ENCODE measurements at regions not wholly inside any gene's neighbourhood (a gene's known extent, or its start where the extent isn't known, plus 50 kb on each side); places are given as distances from the start of the nearest gene placed in this dataset.

DNA sequence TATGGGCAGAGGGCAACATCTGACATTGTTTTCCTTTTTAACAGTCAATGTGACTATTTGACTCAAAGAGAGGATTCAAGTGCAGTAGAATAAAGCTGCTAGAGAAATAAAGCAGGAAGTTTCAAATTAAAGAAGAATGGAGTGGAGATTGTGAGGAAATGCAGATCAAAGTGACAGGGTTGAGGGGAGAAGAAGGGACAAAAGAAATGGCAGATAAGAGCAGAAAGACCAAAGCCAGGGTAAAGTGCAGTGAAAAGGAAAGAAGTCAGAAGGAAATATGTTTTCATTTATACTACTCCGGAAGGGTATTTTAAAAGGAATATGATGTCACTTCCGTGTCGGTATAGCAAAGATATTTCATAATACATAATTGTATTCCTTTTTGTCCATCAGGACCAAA lies 297.5 kb upstream of the CRIM1 start:
- intact Hi-C loops (cut with DNase I; ENCODE audit: low total_unique reads): no loop called here
- Histone ChIP-seq H3K9me3 (no peaks in the 10 kb centered on the region), H3K27me3 (no peaks in the 10 kb centered on the region), H3K4me1 (no peaks in the 10 kb centered on the region), H3K27ac (no peak overlapping the region), H3K36me3 (no peaks in the 10 kb centered on the region), H3K4me3 (no peak overlapping the region)
- DNase-seq: no peak
- TF ChIP-seq, protein P1, sequence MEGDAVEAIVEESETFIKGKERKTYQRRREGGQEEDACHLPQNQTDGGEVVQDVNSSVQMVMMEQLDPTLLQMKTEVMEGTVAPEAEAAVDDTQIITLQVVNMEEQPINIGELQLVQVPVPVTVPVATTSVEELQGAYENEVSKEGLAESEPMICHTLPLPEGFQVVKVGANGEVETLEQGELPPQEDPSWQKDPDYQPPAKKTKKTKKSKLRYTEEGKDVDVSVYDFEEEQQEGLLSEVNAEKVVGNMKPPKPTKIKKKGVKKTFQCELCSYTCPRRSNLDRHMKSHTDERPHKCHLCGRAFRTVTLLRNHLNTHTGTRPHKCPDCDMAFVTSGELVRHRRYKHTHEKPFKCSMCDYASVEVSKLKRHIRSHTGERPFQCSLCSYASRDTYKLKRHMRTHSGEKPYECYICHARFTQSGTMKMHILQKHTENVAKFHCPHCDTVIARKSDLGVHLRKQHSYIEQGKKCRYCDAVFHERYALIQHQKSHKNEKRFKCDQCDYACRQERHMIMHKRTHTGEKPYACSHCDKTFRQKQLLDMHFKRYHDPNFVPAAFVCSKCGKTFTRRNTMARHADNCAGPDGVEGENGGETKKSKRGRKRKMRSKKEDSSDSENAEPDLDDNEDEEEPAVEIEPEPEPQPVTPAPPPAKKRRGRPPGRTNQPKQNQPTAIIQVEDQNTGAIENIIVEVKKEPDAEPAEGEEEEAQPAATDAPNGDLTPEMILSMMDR (IDR thresholded peaks at IDR 0.05): no peak
- no peak for TF ChIP-seq POLR2A (IDR thresholded peaks at IDR 0.05)

DNA sequence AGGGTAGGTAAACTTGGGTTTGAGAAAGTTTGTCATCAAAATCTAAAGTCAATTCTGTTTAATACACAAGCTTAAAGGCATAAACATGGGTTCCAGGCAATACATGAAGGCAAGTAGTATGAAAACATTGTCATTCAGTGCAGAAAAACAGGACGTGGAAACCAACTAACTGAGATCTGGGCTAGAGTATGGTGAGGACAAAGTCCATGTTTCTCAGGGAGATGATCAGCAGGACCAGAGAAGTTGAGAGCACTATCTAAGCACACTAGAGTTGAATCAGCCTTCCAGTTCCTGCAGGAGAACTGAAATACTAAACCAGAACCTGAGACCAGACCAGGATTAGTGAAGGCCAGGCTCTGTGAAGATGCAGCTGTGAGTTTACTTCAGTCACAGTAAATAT lies 302.8 kb upstream of the CRIM1 start:
- H3K27me3 ChIP-seq: no peaks in the 10 kb centered on the region
- intact Hi-C loops (cut with DNase I; ENCODE audit: low total_unique reads): no loop called here
- H3K9me3 ChIP-seq: no peaks in the 10 kb centered on the region
- H3K27ac ChIP-seq: no peak overlapping the region
- no peak overlapping the region for H3K4me3 ChIP-seq
- no peaks in the 10 kb centered on the region for H3K4me1 ChIP-seq
- TF ChIP-seq, protein P1 (IDR thresholded peaks at IDR 0.05): no peak
- TF ChIP-seq POLR2A (IDR thresholded peaks at IDR 0.05): no peak
- no peak for DNase-seq
- H3K36me3 ChIP-seq: no peaks in the 10 kb centered on the region

DNA sequence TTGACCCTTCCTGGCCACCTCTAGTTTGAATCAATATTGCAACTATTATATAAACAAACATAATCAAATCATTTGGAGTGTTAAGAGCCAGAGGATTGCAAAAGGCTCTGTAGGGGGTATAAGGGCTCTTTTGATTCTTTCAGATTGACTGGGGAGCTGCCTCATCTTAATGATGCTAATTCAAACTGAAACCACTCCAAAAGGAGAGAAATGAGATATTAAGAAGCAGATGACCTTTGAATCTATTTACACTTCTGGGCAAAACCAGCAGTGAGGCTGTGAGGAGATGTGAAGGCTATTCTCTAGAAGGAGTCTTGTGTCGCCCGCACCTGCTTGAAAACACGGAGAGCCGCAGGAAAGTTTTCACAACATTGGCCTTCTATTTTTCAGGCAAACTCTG lies 311.2 kb upstream of the CRIM1 start:
- Histone ChIP-seq H3K4me3 (no peak overlapping the region), H3K36me3 (no peaks in the 10 kb centered on the region), H3K4me1 (no peaks in the 10 kb centered on the region), H3K27ac (no peak overlapping the region), H3K9me3 (no peaks in the 10 kb centered on the region), H3K27me3 (no peaks in the 10 kb centered on the region)
- no peak for DNase-seq
- TF ChIP-seq, protein P1 (IDR thresholded peaks at IDR 0.05): no peak
- intact Hi-C loops (cut with DNase I; ENCODE audit: low total_unique reads): no loop called here

DNA sequence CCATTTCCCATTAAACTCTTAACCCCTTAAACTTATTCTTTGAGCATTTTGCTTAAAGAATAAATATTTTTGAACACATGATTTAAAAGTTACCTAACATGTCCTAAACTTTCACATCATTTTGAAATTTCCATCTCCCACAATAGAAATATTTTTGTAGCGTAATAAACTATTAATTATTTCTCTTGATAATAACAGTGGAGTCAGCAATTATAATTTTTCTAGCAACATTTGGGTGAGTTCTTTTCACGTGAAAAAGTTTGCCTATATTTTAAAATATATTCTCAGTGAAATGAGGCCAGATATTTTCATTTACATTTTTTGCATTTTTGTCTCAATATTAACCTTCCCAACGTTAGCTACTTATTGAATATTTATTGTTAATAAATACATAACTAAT lies 320.4 kb upstream of the CRIM1 start:
- Histone ChIP-seq H3K4me3 (no peak overlapping the region), H3K27me3 (peaks cover 0 to 3% of the 10 kb centered on the region in 2 donors), H3K27ac (no peak overlapping the region), H3K9me3 (no peaks in the 10 kb centered on the region), H3K4me1 (no peaks in the 10 kb centered on the region), H3K36me3 (no peaks in the 10 kb centered on the region)
- intact Hi-C loops (cut with DNase I; ENCODE audit: low total_unique reads): no loop called here
- no peak for DNase-seq
- no peak for TF ChIP-seq POLR2A (IDR thresholded peaks at IDR 0.05)
- TF ChIP-seq, protein P1 (IDR thresholded peaks at IDR 0.05): no peak

DNA sequence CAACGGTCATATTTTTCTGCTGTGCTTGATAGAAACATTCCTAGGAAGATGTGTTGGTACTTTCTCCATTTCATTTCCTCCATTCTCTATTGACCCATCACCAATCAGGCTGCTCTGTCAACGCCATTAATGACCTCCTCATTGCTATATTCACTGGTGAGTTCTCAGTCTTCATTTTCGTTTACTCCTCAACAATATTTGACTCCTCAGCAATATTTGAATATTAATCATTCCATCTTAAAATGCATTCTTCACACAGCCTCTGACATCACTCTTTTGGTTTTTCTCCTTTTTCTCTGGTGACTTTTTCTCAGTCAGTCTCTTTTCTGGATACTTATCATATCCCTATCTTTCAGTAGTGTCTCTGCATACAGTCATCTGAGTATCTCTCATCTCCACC lies 323.5 kb upstream of the CRIM1 start:
- no peaks in the 10 kb centered on the region for H3K4me1 ChIP-seq
- H3K27ac ChIP-seq: no peak overlapping the region
- H3K36me3 ChIP-seq: no peaks in the 10 kb centered on the region
- intact Hi-C loops (cut with DNase I; ENCODE audit: low total_unique reads): no loop called here
- no peaks in the 10 kb centered on the region for H3K9me3 ChIP-seq
- TF ChIP-seq POLR2A (IDR thresholded peaks at IDR 0.05): no peak
- TF ChIP-seq, protein P1 (IDR thresholded peaks at IDR 0.05): no peak
- H3K27me3 ChIP-seq: no peaks in the 10 kb centered on the region
- no peak for DNase-seq
- H3K4me3 ChIP-seq: no peak overlapping the region

Measured in uterus (tissue), 3 donors.